ENCODE measurements at regions not wholly inside any gene's neighbourhood (a gene's known extent, or its start where the extent isn't known, plus 50 kb on each side); places are given as distances from the start of the nearest gene placed in this dataset.

DNA sequence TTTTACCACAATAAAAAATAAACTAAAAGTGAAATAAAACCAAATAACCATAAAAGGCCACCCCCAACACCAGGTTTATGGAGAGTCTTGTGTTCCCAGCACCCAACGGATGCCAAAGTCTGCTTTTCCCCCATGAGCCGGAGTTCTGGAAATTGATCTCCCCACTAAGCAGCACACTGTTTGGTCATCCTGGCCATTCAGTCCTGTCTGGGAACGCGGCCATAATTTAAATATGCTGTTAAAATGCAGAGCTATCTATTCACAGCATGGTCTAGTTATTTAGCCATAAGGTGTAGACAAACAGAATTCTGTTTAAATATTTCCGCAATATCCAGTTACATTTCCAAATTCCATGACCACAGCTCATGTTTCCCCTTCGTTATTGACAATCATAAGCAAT lies 129.6 kb upstream of the TBL1X start:
- TF ChIP-seq CHD1 (IDR thresholded peaks at IDR 0.05; ENCODE audit: low read depth, low read length) (no peak), CEBPB (IDR thresholded peaks at IDR 0.05; ENCODE audit: low read depth, low read length) (no peak), RAD21 (IDR thresholded peaks at IDR 0.05; ENCODE audit: low read length) (no peak), POLR2A (IDR thresholded peaks at IDR 0.05; ENCODE audit: low read depth, low read length) (no peak), FOS (IDR thresholded peaks at IDR 0.05; ENCODE audit: low read depth, low read length) (no peak), SMC3 (IDR thresholded peaks at IDR 0.05; ENCODE audit: low read depth, low read length) (no peak), NFE2L2 (IDR thresholded peaks at IDR 0.05; ENCODE audit: low read depth, low read length) (no peak), RFX5 (IDR thresholded peaks at IDR 0.05; ENCODE audit: low read depth, low read length) (no peak), BHLHE40 (IDR thresholded peaks at IDR 0.05; ENCODE audit: low read depth, low read length) (no peak), MXI1 (IDR thresholded peaks at IDR 0.05; ENCODE audit: borderline replicate concordance, low read depth, low read length) (no peak), MAZ (IDR thresholded peaks at IDR 0.05; ENCODE audit: borderline replicate concordance, low read depth, low read length) (no peak)
- TF ChIP-seq, protein P1, sequence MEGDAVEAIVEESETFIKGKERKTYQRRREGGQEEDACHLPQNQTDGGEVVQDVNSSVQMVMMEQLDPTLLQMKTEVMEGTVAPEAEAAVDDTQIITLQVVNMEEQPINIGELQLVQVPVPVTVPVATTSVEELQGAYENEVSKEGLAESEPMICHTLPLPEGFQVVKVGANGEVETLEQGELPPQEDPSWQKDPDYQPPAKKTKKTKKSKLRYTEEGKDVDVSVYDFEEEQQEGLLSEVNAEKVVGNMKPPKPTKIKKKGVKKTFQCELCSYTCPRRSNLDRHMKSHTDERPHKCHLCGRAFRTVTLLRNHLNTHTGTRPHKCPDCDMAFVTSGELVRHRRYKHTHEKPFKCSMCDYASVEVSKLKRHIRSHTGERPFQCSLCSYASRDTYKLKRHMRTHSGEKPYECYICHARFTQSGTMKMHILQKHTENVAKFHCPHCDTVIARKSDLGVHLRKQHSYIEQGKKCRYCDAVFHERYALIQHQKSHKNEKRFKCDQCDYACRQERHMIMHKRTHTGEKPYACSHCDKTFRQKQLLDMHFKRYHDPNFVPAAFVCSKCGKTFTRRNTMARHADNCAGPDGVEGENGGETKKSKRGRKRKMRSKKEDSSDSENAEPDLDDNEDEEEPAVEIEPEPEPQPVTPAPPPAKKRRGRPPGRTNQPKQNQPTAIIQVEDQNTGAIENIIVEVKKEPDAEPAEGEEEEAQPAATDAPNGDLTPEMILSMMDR (conservative IDR thresholded peaks at IDR 0.05; ENCODE audit: low read depth, low read length): no peak
- TF ChIP-seq, protein P2, sequence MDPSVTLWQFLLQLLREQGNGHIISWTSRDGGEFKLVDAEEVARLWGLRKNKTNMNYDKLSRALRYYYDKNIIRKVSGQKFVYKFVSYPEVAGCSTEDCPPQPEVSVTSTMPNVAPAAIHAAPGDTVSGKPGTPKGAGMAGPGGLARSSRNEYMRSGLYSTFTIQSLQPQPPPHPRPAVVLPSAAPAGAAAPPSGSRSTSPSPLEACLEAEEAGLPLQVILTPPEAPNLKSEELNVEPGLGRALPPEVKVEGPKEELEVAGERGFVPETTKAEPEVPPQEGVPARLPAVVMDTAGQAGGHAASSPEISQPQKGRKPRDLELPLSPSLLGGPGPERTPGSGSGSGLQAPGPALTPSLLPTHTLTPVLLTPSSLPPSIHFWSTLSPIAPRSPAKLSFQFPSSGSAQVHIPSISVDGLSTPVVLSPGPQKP (IDR thresholded peaks at IDR 0.05; ENCODE audit: borderline replicate concordance, low read depth, low read length): no peak
- TF ChIP-seq, protein P3, sequence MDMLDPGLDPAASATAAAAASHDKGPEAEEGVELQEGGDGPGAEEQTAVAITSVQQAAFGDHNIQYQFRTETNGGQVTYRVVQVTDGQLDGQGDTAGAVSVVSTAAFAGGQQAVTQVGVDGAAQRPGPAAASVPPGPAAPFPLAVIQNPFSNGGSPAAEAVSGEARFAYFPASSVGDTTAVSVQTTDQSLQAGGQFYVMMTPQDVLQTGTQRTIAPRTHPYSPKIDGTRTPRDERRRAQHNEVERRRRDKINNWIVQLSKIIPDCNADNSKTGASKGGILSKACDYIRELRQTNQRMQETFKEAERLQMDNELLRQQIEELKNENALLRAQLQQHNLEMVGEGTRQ (IDR thresholded peaks at IDR 0.05; ENCODE audit: low read depth, low read length): no peak
- Histone ChIP-seq H3K27me3 (ENCODE audit: control insufficient read depth, insufficient read depth, low read length) (no peaks in the 10 kb centered on the region), H4K8ac (ENCODE audit: low read depth in 2 of 2, low read length in 2 of 2) (no peak overlapping the region), H3K18ac (ENCODE audit: low read depth, low read length) (no peak overlapping the region), H4K91ac (ENCODE audit: insufficient read depth, low read depth, low read length) (no peak overlapping the region), H2BK20ac (ENCODE audit: low read depth, low read length) (no peak overlapping the region), H3K36me3 (ENCODE audit: control insufficient read depth, insufficient read depth, low read length) (no peaks in the 10 kb centered on the region), H2AK5ac (ENCODE audit: low read depth, low read length) (no peak overlapping the region), H2BK120ac (ENCODE audit: low read depth, low read length) (no peak overlapping the region), H3K9me3 (ENCODE audit: control insufficient read depth, insufficient read depth, low read length) (no peaks in the 10 kb centered on the region), H3K23ac (ENCODE audit: low read depth, low read length) (no peak overlapping the region), H3K9me1 (ENCODE audit: insufficient read depth, low read length) (no peaks in the 10 kb centered on the region), H3K14ac (replicated peaks; ENCODE audit: low read depth, low read length) (no peak overlapping the region), H4K20me1 (ENCODE audit: insufficient read depth, low read length) (no peaks in the 10 kb centered on the region), H3K27ac (ENCODE audit: insufficient read depth, low read length) (no peak overlapping the region), H2BK5ac (ENCODE audit: low read depth, low read length, poor library complexity, severe bottlenecking) (no peak overlapping the region), H3K4ac (ENCODE audit: low read depth, low read length) (no peak overlapping the region), H3K9ac (ENCODE audit: low read depth, low read length) (no peak overlapping the region), H3K4me1 (ENCODE audit: control insufficient read depth, insufficient read depth, low read length) (peaks cover 6% of the 10 kb centered on the region), H2AFZ (replicated peaks; ENCODE audit: low read length, poor library complexity) (no peak overlapping the region), H3K56ac (ENCODE audit: extremely low read depth, insufficient read depth, low read length) (no peak overlapping the region), H2AK9ac (replicated peaks; ENCODE audit: low read depth, low read length, poor library complexity) (no peak overlapping the region), H3K4me3 (ENCODE audit: insufficient read depth, low read depth, low read length) (no peak overlapping the region), H3K79me1 (ENCODE audit: low read depth in 1 of 2, low read length in 2 of 2) (no peaks in the 10 kb centered on the region), H3K4me2 (ENCODE audit: low read depth, low read length) (no peak overlapping the region), H4K5ac (ENCODE audit: low read depth, low read length) (no peak overlapping the region), H2BK15ac (ENCODE audit: low read depth, low read length) (no peak overlapping the region)
- no CpG with 5 or more reads among the region's 6 CpGs for WGBS, 2 experiments (ENCODE audit: extremely low coverage in 2 of 2, insufficient read length in 1 of 2)
- no TSS peak for BruUV-seq (replicated peaks)
- no peak for ATAC-seq (ENCODE audit: low read depth)
- in situ Hi-C loops (cut with MboI; ENCODE audit: low sequenced_read_pairs): no loop called here
- intact Hi-C loops (cut with micrococcal nuclease): no loop called here
- dilution Hi-C loops (cut with HindIII; ENCODE audit: low sequenced_read_pairs, unreplicated experiment): no loop called here
- ChIA-PET POLR2A (ENCODE audit: unreplicated experiment) (no interaction called here), CTCF (interaction anchor here (0.6 kb wide), 1 partner anchor 25 kb away, joined by 3 read pairs; no protein-coding TSS in a partner anchor)
- DNase-seq: no peak

Data from IMR-90 (cell line).